Body of pancreas (tissue), 4 donors: ENCODE measurements at regions not wholly inside any gene's neighbourhood (a gene's known extent, or its start where the extent isn't known, plus 50 kb on each side); places are given as distances from the start of the nearest gene placed in this dataset.
A peak's percentile ranks its signal among the peaks of the same experiment; 100 is the strongest.

ENCODE experiments used
- ATAC-seq: fragments of 150-250 bp; one replicate; pipeline ENCODE4 v1.9.1; 2016
- DNase-seq, 4 donors: peaks; one replicate each; pipeline ENCODE4 v3.0.0-alpha.2; 2019
- H3K27ac ChIP-seq, 4 donors: fragments of 200-600 bp; sonication (generic); 1 replicate in 3 of 4; 2 replicates in 1 of 4; pipeline versions ENCODE4 v1.5.1 to v1.6.1; 2016 to 2019; ENCODE audit warnings: mild to moderate bottlenecking in 1 of 4, mixed read lengths in 1 of 4, moderate library complexity in 1 of 4
- H3K27me3 ChIP-seq, 2 donors: fragments of 200-600 bp; sonication (generic); one replicate each; pipeline ENCODE4 v1.6.0; 2016; ENCODE audit warnings: mild to moderate bottlenecking in 1 of 2
- H3K36me3 ChIP-seq, 2 donors: fragments of 200-600 bp; sonication (generic); replicated peaks in 1 of 2; 2 replicates each; pipeline ENCODE4 v1.5.1; 2016; ENCODE audit warnings: low read depth in 2 of 2; ENCODE audit not compliant: insufficient read depth in 1 of 2
- H3K4me1 ChIP-seq: fragments of 200-600 bp; sonication (generic); one replicate; pipeline ENCODE4 v1.6.0; 2016
- H3K4me3 ChIP-seq, 2 donors: fragments of 200-600 bp; sonication (generic); 1 replicate in 1 of 2; 2 replicates in 1 of 2; pipeline ENCODE4 v1.5.1; 2016 to 2019
- H3K9me3 ChIP-seq, 3 donors: fragments of 200-600 bp; sonication (generic); 1 replicate in 2 of 3; 2 replicates in 1 of 3; pipeline ENCODE4 v1.5.1; 2016
- CTCF ChIP-seq, 7 experiments: fragments of 450-650 bp in 4 of 7; fragments of 200-600 bp in 3 of 7; sonication (generic) in 3 of 7; IDR thresholded peaks; one replicate each; pipeline ENCODE4 v1.5.1; 2016 to 2019; ENCODE audit warnings: antibody characterized with exemption in 7 of 7
- POLR2A ChIP-seq, 3 donors: fragments of 450-650 bp; IDR thresholded peaks; one replicate each; pipeline ENCODE4 v1.6.1; 2016; ENCODE audit warnings: antibody characterized with exemption in 3 of 3, mild to moderate bottlenecking in 2 of 3
- WGBS, 2 donors: methylation state at CpG; one replicate each; pipeline ENCODE4 v1.1.5; 2017; 5-methylcytosine and 5-hydroxymethylcytosine counted together
- intact Hi-C: fragments of 100-400 bp; cut with DNase I; formaldehyde crosslinking; loops from one replicate; pipeline ENCODE4 v1.15.1; 2023

- H3K4me3 ChIP-seq: no peak overlapping the region
- H3K4me1 ChIP-seq: peaks cover 13% of the 10 kb centered on the region
- H3K36me3 ChIP-seq: no peaks in the 10 kb centered on the region
- H3K27me3 ChIP-seq: no peaks in the 10 kb centered on the region
- 27% methylated on average over 1 of the region's 1 CpG for WGBS, 2 donors
- no peaks in the 10 kb centered on the region for H3K9me3 ChIP-seq
- no peak for ATAC-seq
- DNase-seq: no peak
- TF ChIP-seq CTCF (IDR thresholded peaks at IDR 0.05) (no peak), POLR2A (IDR thresholded peaks at IDR 0.05) (no peak)
- H3K27ac ChIP-seq: no peak overlapping the region
- intact Hi-C loops: no loop called here
Measured at GRCh38 chr12:42762395-42762925, 172.9 kb upstream of the PRICKLE1 start.

- Histone ChIP-seq H3K36me3 (no peaks in the 10 kb centered on the region), H3K4me1 (peaks cover 13% of the 10 kb centered on the region), H3K9me3 (no peaks in the 10 kb centered on the region), H3K4me3 (no peak overlapping the region), H3K27me3 (no peaks in the 10 kb centered on the region), H3K27ac (no peak overlapping the region)
- intact Hi-C loops: no loop called here
- 76 to 79% methylated on average over 4 of the region's 4 CpGs for WGBS, 2 donors
- no peak for TF ChIP-seq CTCF (IDR thresholded peaks at IDR 0.05)
- no peak for TF ChIP-seq POLR2A (IDR thresholded peaks at IDR 0.05)
- no peak for ATAC-seq
- DNase-seq: no peak
Measured at GRCh38 chr12:42761601-42762350, 172.2 kb upstream of the PRICKLE1 start.

GRCh38 chr12:42761086-42761485 lies 171.5 kb upstream of the PRICKLE1 start:
- no peak for ATAC-seq
- Histone ChIP-seq H3K27me3 (no peaks in the 10 kb centered on the region), H3K4me3 (no peak overlapping the region), H3K27ac (no peak overlapping the region), H3K9me3 (no peaks in the 10 kb centered on the region), H3K4me1 (peaks cover 13% of the 10 kb centered on the region), H3K36me3 (no peaks in the 10 kb centered on the region)
- no peak for TF ChIP-seq POLR2A (IDR thresholded peaks at IDR 0.05)
- TF ChIP-seq CTCF (IDR thresholded peaks at IDR 0.05): no peak
- intact Hi-C loops: no loop called here
- WGBS, 2 donors: 73 to 90% methylated on average over 1 of the region's 1 CpG
- DNase-seq: no peak

- Histone ChIP-seq H3K27ac (peak overlapping the region in 1 of 4 donors; percentile 62), H3K4me3 (no peak overlapping the region), H3K36me3 (no peaks in the 10 kb centered on the region), H3K4me1 (peaks cover 13% of the 10 kb centered on the region), H3K27me3 (no peaks in the 10 kb centered on the region), H3K9me3 (no peaks in the 10 kb centered on the region)
- ATAC-seq (no peak), DNase-seq (no peak)
- intact Hi-C loops: no loop called here
- TF ChIP-seq POLR2A (IDR thresholded peaks at IDR 0.05): no peak
- TF ChIP-seq CTCF (IDR thresholded peaks at IDR 0.05): no peak
Measured at GRCh38 chr12:42760550-42760949, 171.0 kb upstream of the PRICKLE1 start.
